ENCODE measurements at regions not wholly inside any gene's neighbourhood (a gene's known extent, or its start where the extent isn't known, plus 50 kb on each side); places are given as distances from the start of the nearest gene placed in this dataset.
"Not testable (repeated sequence)": the region's sequence is repeated elsewhere in the genome, so short reads cannot be mapped to it uniquely, and the experiment has no call there.

GRCh38 chr5:135279328-135279727, 119.7 kb downstream of the MACROH2A1 start:
- DNase-seq (ENCODE audit: low read depth in 2 of 2), result no peak

- DNase-seq (ENCODE audit: low read depth in 2 of 2), result no peak
Measured at GRCh38 chr5:135276151-135276550, 122.9 kb downstream of the MACROH2A1 start.

- no peak for DNase-seq (ENCODE audit: low read depth in 2 of 2)
Measured at GRCh38 chr5:135273212-135273611, 125.8 kb downstream of the MACROH2A1 start.

GRCh38 chr5:135272311-135272805, 126.7 kb downstream of the MACROH2A1 start:
- DNase-seq (ENCODE audit: low read depth in 2 of 2), result no peak

- no peak for DNase-seq (ENCODE audit: low read depth in 2 of 2)
Measured at GRCh38 chr5:135271533-135272310, 127.3 kb downstream of the MACROH2A1 start.

- DNase-seq (ENCODE audit: low read depth in 2 of 2), result no peak
Measured at GRCh38 chr5:135269931-135270421, 129.1 kb downstream of the MACROH2A1 start.

GRCh38 chr5:135269199-135269598, 129.8 kb downstream of the MACROH2A1 start:
- DNase-seq (ENCODE audit: low read depth in 2 of 2), result no peak

GRCh38 chr5:135266975-135267374, 132.1 kb downstream of the MACROH2A1 start:
- no peak for DNase-seq (ENCODE audit: low read depth in 2 of 2)

- DNase-seq (ENCODE audit: low read depth in 2 of 2), result no peak
Measured at GRCh38 chr5:135266303-135266635, 132.8 kb downstream of the MACROH2A1 start.

- DNase-seq (ENCODE audit: low read depth in 2 of 2), result no peak
Measured at GRCh38 chr5:135265497-135266302, 133.3 kb downstream of the MACROH2A1 start.

- no peak for DNase-seq (ENCODE audit: low read depth in 2 of 2)
Measured at GRCh38 chr5:135264451-135265440, 134.3 kb downstream of the MACROH2A1 start.

GRCh38 chr5:135263022-135263668, 135.9 kb downstream of the MACROH2A1 start:
- no peak for DNase-seq (ENCODE audit: low read depth in 2 of 2)

- no peak for DNase-seq (ENCODE audit: low read depth in 2 of 2)
Measured at GRCh38 chr5:135262364-135262763, 136.7 kb downstream of the MACROH2A1 start.

GRCh38 chr5:135260108-135260507, 138.9 kb downstream of the MACROH2A1 start:
- not testable (repeated sequence) for DNase-seq (ENCODE audit: low read depth in 2 of 2)

GRCh38 chr5:135255461-135256178, 143.4 kb downstream of the MACROH2A1 start:
- DNase-seq (ENCODE audit: low read depth in 2 of 2), result no peak

GRCh38 chr5:135254183-135254582, 144.8 kb downstream of the MACROH2A1 start:
- no peak for DNase-seq (ENCODE audit: low read depth in 2 of 2)

GRCh38 chr5:135253601-135254178, 145.3 kb downstream of the MACROH2A1 start:
- DNase-seq (ENCODE audit: low read depth in 2 of 2), result no peak

GRCh38 chr5:135251093-135251492, 147.9 kb downstream of the MACROH2A1 start:
- DNase-seq (ENCODE audit: low read depth in 2 of 2), result no peak

- DNase-seq (ENCODE audit: low read depth in 2 of 2), result no peak
Measured at GRCh38 chr5:135250671-135251070, 148.4 kb downstream of the MACROH2A1 start.

- no peak for DNase-seq (ENCODE audit: low read depth in 2 of 2)
Measured at GRCh38 chr5:135249658-135250057, 149.4 kb downstream of the MACROH2A1 start.

Data from stimulated activated CD8-positive, alpha-beta memory T cell treated with anti-CD3 and anti-CD28 coated beads, Interleukin-15, amount 100 ng/mL, for 48 hours (primary cell).